GM12878 (cell line): ENCODE measurements at regions not wholly inside any gene's neighbourhood (a gene's known extent, or its start where the extent isn't known, plus 50 kb on each side); places are given as distances from the start of the nearest gene placed in this dataset.

Experiments used
- ATAC-seq: fragments of 200-7000 bp; cut with Tn5 transposase; 3 replicates; pipeline ENCODE4 v1.9.1; 2020; ENCODE audit warnings: mild to moderate bottlenecking, moderate library complexity
- BruUV-seq: library from RNA; stranded (reverse); fragments of 400-500 nt; replicated peaks from 2 replicates; lab custom pipeline; 2021; lab: Mats Ljungman, UMichigan
- CTCF ChIA-PET: fragments of 300-600 bp; sonication (Branson Sonifier 250); formaldehyde crosslinking; extraction: SDS; loops from one replicate; lab custom pipeline; 2021; ENCODE audit warnings: inconsistent platforms; lab: Yijun Ruan, JAX
- POLR2A ChIA-PET: fragments of 350-600 bp; formaldehyde crosslinking; extraction: SDS; loops from one replicate; lab custom pipeline; 2021; ENCODE audit warnings: inconsistent platforms; lab: Charles Lee
- RAD21 ChIA-PET: fragments of 300-600 bp; sonication (Branson Sonifier 250); formaldehyde crosslinking; loops from one replicate; lab custom pipeline; 2023; ENCODE audit warnings: antibody characterized with exemption; ENCODE audit not compliant: unreplicated experiment; lab: Charles Lee
- SMC1A ChIA-PET: fragments of 300-600 bp; sonication (Branson Sonifier 250); formaldehyde crosslinking; loops from one replicate; lab custom pipeline; 2023; ENCODE audit not compliant: unreplicated experiment, uncharacterized antibody; lab: Charles Lee
- DNase-seq: peaks from one replicate; pipeline ENCODE4 v3.0.0-alpha.2; 2011; ENCODE audit warnings: low read depth, low spot score
- FAIRE-seq: peaks from 3 replicates; lab custom pipeline; 2011; peaks lifted over from hg19 to GRCh38; lab: Jason Lieb, UNC
- H2AFZ ChIP-seq: 2 replicates; pipeline ENCODE4 v1.6.0; 2011; ENCODE audit warnings: low read depth, low read length, control low read depth; ENCODE audit not compliant: control insufficient read depth
- H3K27ac ChIP-seq: 2 replicates; pipeline ENCODE4 v1.5.1; 2011; ENCODE audit warnings: control low read depth; ENCODE audit not compliant: control insufficient read depth, insufficient read depth
- H3K27me3 ChIP-seq, 2 experiments: replicated peaks in 1 of 2; 2 replicates each; pipeline versions ENCODE4 v1.6.0 to v1.6.1; 2011; ENCODE audit warnings: low read length in 1 of 2; ENCODE audit not compliant: control insufficient read depth in 2 of 2, insufficient read depth in 2 of 2
- H3K36me3 ChIP-seq, 2 experiments: 2 replicates each; pipeline ENCODE4 v1.5.1; 2011; ENCODE audit warnings: low read length in 1 of 2; ENCODE audit not compliant: control insufficient read depth in 2 of 2, insufficient read depth in 2 of 2
- H3K4me1 ChIP-seq: 2 replicates; pipeline ENCODE4 v1.6.1; 2011; ENCODE audit warnings: mild to moderate bottlenecking, low read length, moderate library complexity, mixed read lengths; ENCODE audit not compliant: control insufficient read depth, insufficient read depth
- H3K4me2 ChIP-seq: 2 replicates; pipeline ENCODE4 v1.6.0; 2011; ENCODE audit warnings: control low read depth; ENCODE audit not compliant: control insufficient read depth, insufficient read depth
- H3K4me3 ChIP-seq: fragments of 200-600 bp; sonication (generic); 2 replicates; pipeline ENCODE4 v1.5.1; 2016
- H3K79me2 ChIP-seq: 2 replicates; pipeline ENCODE4 v1.6.0; 2011; ENCODE audit warnings: low read length; ENCODE audit not compliant: control insufficient read depth, insufficient read depth
- H3K9ac ChIP-seq: 2 replicates; pipeline ENCODE4 v1.8.0; 2011; ENCODE audit warnings: low read length, control low read depth, mixed read lengths; ENCODE audit not compliant: control insufficient read depth, insufficient read depth
- H3K9me3 ChIP-seq: replicated peaks from 3 replicates; pipeline ENCODE4 v1.5.1; 2011; ENCODE audit warnings: mild to moderate bottlenecking, low read length; ENCODE audit not compliant: control insufficient read depth, insufficient read depth
- H4K20me1 ChIP-seq: 2 replicates; pipeline ENCODE4 v1.6.0; 2011; ENCODE audit not compliant: control insufficient read depth, insufficient read depth
- ASH2L ChIP-seq: fragments of 300-600, 200-600 bp; sonication (generic); IDR thresholded peaks from 2 replicates; pipeline ENCODE4 v1.6.1; 2017; ENCODE audit warnings: low read depth, mild to moderate bottlenecking, borderline replicate concordance
- CBFB ChIP-seq: IDR thresholded peaks from 2 replicates; pipeline ENCODE4 v1.6.1; 2016; ENCODE audit warnings: antibody characterized with exemption, low read depth
- ESRRA ChIP-seq: IDR thresholded peaks from 2 replicates; pipeline ENCODE4 v1.6.1; 2012; ENCODE audit warnings: mild to moderate bottlenecking, low read length, improper control_type of control experiment
- ETV6 ChIP-seq, 2 experiments: fragments of 450-650 bp in 1 of 2; IDR thresholded peaks in 1 of 2; conservative IDR thresholded peaks in 1 of 2; 2 replicates each; pipeline ENCODE4 v1.6.1; 2014; ENCODE audit warnings: antibody characterized with exemption in 1 of 2, borderline replicate concordance in 1 of 2, low read depth in 1 of 2, mild to moderate bottlenecking in 1 of 2, moderate library complexity in 1 of 2
- FOS ChIP-seq: IDR thresholded peaks from 3 replicates; pipeline ENCODE4 v1.6.1; 2011; ENCODE audit warnings: borderline replicate concordance; ENCODE audit not compliant: insufficient read length; ENCODE audit errors: extremely low read depth
- HDAC6 ChIP-seq: fragments of 200-600 bp; sonication (generic); IDR thresholded peaks from one replicate; pipeline ENCODE4 v1.8.0; 2017; ENCODE audit warnings: antibody characterized with exemption; ENCODE audit not compliant: unreplicated experiment
- MEF2A ChIP-seq: IDR thresholded peaks from 2 replicates; pipeline ENCODE4 v1.6.1; 2011; ENCODE audit warnings: low read depth, mild to moderate bottlenecking, low read length, moderate library complexity; ENCODE audit not compliant: insufficient read depth
- MTA3 ChIP-seq: IDR thresholded peaks from 2 replicates; pipeline ENCODE4 v1.6.1; 2012; ENCODE audit warnings: low read length, inconsistent platforms, borderline replicate concordance
- RB1 ChIP-seq: fragments of 450-650 bp; formaldehyde crosslinking; IDR thresholded peaks from 2 replicates; pipeline ENCODE4 v1.6.1; 2017; ENCODE audit warnings: mild to moderate bottlenecking, borderline replicate concordance
- RELA ChIP-seq: fragments of 450-650 bp; IDR thresholded peaks from 2 replicates; pipeline ENCODE4 v1.8.0; 2014; ENCODE audit warnings: borderline replicate concordance; ENCODE audit not compliant: partially characterized antibody
- SRF ChIP-seq, 2 experiments: IDR thresholded peaks; 2 replicates each; pipeline ENCODE4 v1.6.1; 2011; ENCODE audit warnings: low read depth in 2 of 2, low read length in 2 of 2, mild to moderate bottlenecking in 1 of 2, moderate library complexity in 1 of 2
- YBX1 ChIP-seq: fragments of 450-650 bp; IDR thresholded peaks from 2 replicates; pipeline ENCODE4 v1.6.1; 2016; ENCODE audit warnings: antibody characterized with exemption
- YY1 ChIP-seq: IDR thresholded peaks from 2 replicates; pipeline ENCODE4 v1.6.1; 2011; ENCODE audit warnings: low read depth, mild to moderate bottlenecking, low read length
- WGBS: methylation state at CpG from one replicate; pipeline ENCODE4 v1.1.6; 2016; ENCODE audit warnings: low lambda C conversion rate; ENCODE audit not compliant: insufficient replicate concordance, insufficient coverage; ENCODE audit errors: missing lambda C conversion rate; 5-methylcytosine and 5-hydroxymethylcytosine counted together
- in situ Hi-C: fragments of 300-500 bp; cut with MboI; formaldehyde crosslinking; loops from 9 replicates; pipeline ENCODE4 v1.14.3; 2018; ENCODE audit warnings: mixed read lengths
- intact Hi-C: fragments of 100-400 bp; cut with micrococcal nuclease; formaldehyde crosslinking; loops from one replicate; pipeline ENCODE4 v1.14.2; 2022; ENCODE audit not compliant: unreplicated experiment
- TF ChIP-seq, protein P1 (sequence below): fragments of 450-650 bp; IDR thresholded peaks from 2 replicates; pipeline ENCODE4 v1.6.1; 2017; ENCODE audit warnings: mild to moderate bottlenecking, moderate library complexity
- TF ChIP-seq, protein P2 (sequence below): IDR thresholded peaks from 2 replicates; pipeline ENCODE4 v1.6.1; 2012; ENCODE audit warnings: low read depth, low read length, improper control_type of control experiment
- TF ChIP-seq, protein P3 (sequence below): fragments of 450-650 bp; IDR thresholded peaks from 2 replicates; pipeline ENCODE4 v1.6.1; 2016; ENCODE audit warnings: mild to moderate bottlenecking

DNA sequence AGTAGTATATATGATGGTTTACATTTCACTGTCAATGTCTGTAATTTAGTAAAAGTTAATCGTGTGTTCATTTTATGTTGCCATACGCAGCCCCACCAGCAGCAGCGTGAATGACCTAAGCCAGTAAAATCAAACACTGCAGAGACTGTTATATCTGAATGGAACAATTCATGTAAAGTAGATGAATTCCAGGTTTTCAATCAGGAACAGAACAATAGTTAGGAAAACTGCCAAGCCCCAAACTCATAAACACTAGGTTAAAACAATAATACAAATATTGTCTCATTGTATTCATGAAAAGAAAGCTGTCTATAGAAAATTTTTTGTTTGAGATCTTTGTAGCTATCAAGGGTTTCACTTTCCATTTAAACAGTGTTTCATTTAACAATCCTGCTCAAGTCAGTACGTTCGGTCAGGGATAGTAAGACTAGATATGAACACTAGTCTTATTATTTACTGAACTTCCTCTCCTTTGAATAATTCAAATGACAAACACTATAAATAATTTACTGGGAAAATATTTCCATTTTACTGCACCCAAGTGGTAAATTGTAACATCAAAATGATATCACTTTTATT, 256.8 kb upstream of the FLRT2 start:
- Histone ChIP-seq H3K27ac (no peak overlapping the region), H3K4me3 (no peak overlapping the region), H3K9ac (no peak overlapping the region), H3K79me2 (no peaks in the 10 kb centered on the region), H3K4me2 (no peak overlapping the region), H3K4me1 (no peaks in the 10 kb centered on the region), H4K20me1 (no peaks in the 10 kb centered on the region), H3K36me3 (no peaks in the 10 kb centered on the region), H2AFZ (no peak overlapping the region), H3K9me3 (no peaks in the 10 kb centered on the region), H3K27me3 (no peaks in the 10 kb centered on the region)
- BruUV-seq: no TSS peak
- ChIA-PET SMC1A (no interaction called here), CTCF (no interaction called here), POLR2A (no interaction called here), RAD21 (no interaction called here)
- ATAC-seq (no peak), DNase-seq (no peak), FAIRE-seq (no peak)
- in situ Hi-C loops: no loop called here
- intact Hi-C loops: no loop called here
- 27% methylated on average over 5 of the region's 5 CpGs for WGBS
- TF ChIP-seq ETV6 (conservative IDR thresholded peaks at IDR 0.05 in 1 of 2, IDR thresholded peaks at IDR 0.05 in 1 of 2; ENCODE audit: borderline replicate concordance in 1 of 2, low read depth in 1 of 2) (no peak), MTA3 (no peak), RB1 (no peak), ESRRA (no peak), SRF (IDR thresholded peaks at IDR 0.05; ENCODE audit: low read depth in 2 of 2, low read length in 2 of 2) (no peak), MEF2A (no peak), YBX1 (no peak), CBFB (no peak), FOS (no peak), ASH2L (no peak), HDAC6 (no peak), YY1 (no peak), RELA (no peak)
- TF ChIP-seq, protein P1, sequence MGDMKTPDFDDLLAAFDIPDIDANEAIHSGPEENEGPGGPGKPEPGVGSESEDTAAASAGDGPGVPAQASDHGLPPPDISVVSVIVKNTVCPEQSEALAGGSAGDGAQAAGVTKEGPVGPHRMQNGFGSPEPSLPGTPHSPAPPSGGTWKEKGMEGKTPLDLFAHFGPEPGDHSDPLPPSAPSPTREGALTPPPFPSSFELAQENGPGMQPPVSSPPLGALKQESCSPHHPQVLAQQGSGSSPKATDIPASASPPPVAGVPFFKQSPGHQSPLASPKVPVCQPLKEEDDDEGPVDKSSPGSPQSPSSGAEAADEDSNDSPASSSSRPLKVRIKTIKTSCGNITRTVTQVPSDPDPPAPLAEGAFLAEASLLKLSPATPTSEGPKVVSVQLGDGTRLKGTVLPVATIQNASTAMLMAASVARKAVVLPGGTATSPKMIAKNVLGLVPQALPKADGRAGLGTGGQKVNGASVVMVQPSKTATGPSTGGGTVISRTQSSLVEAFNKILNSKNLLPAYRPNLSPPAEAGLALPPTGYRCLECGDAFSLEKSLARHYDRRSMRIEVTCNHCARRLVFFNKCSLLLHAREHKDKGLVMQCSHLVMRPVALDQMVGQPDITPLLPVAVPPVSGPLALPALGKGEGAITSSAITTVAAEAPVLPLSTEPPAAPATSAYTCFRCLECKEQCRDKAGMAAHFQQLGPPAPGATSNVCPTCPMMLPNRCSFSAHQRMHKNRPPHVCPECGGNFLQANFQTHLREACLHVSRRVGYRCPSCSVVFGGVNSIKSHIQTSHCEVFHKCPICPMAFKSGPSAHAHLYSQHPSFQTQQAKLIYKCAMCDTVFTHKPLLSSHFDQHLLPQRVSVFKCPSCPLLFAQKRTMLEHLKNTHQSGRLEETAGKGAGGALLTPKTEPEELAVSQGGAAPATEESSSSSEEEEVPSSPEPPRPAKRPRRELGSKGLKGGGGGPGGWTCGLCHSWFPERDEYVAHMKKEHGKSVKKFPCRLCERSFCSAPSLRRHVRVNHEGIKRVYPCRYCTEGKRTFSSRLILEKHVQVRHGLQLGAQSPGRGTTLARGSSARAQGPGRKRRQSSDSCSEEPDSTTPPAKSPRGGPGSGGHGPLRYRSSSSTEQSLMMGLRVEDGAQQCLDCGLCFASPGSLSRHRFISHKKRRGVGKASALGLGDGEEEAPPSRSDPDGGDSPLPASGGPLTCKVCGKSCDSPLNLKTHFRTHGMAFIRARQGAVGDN: no peak
- TF ChIP-seq, protein P2, sequence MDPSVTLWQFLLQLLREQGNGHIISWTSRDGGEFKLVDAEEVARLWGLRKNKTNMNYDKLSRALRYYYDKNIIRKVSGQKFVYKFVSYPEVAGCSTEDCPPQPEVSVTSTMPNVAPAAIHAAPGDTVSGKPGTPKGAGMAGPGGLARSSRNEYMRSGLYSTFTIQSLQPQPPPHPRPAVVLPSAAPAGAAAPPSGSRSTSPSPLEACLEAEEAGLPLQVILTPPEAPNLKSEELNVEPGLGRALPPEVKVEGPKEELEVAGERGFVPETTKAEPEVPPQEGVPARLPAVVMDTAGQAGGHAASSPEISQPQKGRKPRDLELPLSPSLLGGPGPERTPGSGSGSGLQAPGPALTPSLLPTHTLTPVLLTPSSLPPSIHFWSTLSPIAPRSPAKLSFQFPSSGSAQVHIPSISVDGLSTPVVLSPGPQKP: no peak
- TF ChIP-seq, protein P3, sequence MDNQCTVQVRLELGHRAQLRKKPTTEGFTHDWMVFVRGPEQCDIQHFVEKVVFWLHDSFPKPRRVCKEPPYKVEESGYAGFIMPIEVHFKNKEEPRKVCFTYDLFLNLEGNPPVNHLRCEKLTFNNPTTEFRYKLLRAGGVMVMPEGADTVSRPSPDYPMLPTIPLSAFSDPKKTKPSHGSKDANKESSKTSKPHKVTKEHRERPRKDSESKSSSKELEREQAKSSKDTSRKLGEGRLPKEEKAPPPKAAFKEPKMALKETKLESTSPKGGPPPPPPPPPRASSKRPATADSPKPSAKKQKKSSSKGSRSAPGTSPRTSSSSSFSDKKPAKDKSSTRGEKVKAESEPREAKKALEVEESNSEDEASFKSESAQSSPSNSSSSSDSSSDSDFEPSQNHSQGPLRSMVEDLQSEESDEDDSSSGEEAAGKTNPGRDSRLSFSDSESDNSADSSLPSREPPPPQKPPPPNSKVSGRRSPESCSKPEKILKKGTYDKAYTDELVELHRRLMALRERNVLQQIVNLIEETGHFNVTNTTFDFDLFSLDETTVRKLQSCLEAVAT: no peak
